GM12878 (cell line): ENCODE measurements at regions not wholly inside any gene's neighbourhood (a gene's known extent, or its start where the extent isn't known, plus 50 kb on each side); places are given as distances from the start of the nearest gene placed in this dataset.

Experiments used
- ATAC-seq: fragments of 200-7000 bp; cut with Tn5 transposase; 3 replicates; pipeline ENCODE4 v1.9.1; 2020; ENCODE audit warnings: mild to moderate bottlenecking, moderate library complexity
- BruUV-seq: library from RNA; stranded (reverse); fragments of 400-500 nt; replicated peaks from 2 replicates; lab custom pipeline; 2021; lab: Mats Ljungman, UMichigan
- CTCF ChIA-PET: fragments of 300-600 bp; sonication (Branson Sonifier 250); formaldehyde crosslinking; extraction: SDS; loops from one replicate; lab custom pipeline; 2021; ENCODE audit warnings: inconsistent platforms; lab: Yijun Ruan, JAX
- POLR2A ChIA-PET: fragments of 350-600 bp; formaldehyde crosslinking; extraction: SDS; loops from one replicate; lab custom pipeline; 2021; ENCODE audit warnings: inconsistent platforms; lab: Charles Lee
- RAD21 ChIA-PET: fragments of 300-600 bp; sonication (Branson Sonifier 250); formaldehyde crosslinking; loops from one replicate; lab custom pipeline; 2023; ENCODE audit warnings: antibody characterized with exemption; ENCODE audit not compliant: unreplicated experiment; lab: Charles Lee
- SMC1A ChIA-PET: fragments of 300-600 bp; sonication (Branson Sonifier 250); formaldehyde crosslinking; loops from one replicate; lab custom pipeline; 2023; ENCODE audit not compliant: unreplicated experiment, uncharacterized antibody; lab: Charles Lee
- DNase-seq: peaks from one replicate; pipeline ENCODE4 v3.0.0-alpha.2; 2011; ENCODE audit warnings: low read depth, low spot score
- FAIRE-seq: peaks from 3 replicates; lab custom pipeline; 2011; peaks lifted over from hg19 to GRCh38; lab: Jason Lieb, UNC
- H2AFZ ChIP-seq: 2 replicates; pipeline ENCODE4 v1.6.0; 2011; ENCODE audit warnings: low read depth, low read length, control low read depth; ENCODE audit not compliant: control insufficient read depth
- H3K27ac ChIP-seq: 2 replicates; pipeline ENCODE4 v1.5.1; 2011; ENCODE audit warnings: control low read depth; ENCODE audit not compliant: control insufficient read depth, insufficient read depth
- H3K27me3 ChIP-seq, 2 experiments: replicated peaks in 1 of 2; 2 replicates each; pipeline versions ENCODE4 v1.6.0 to v1.6.1; 2011; ENCODE audit warnings: low read length in 1 of 2; ENCODE audit not compliant: control insufficient read depth in 2 of 2, insufficient read depth in 2 of 2
- H3K36me3 ChIP-seq, 2 experiments: 2 replicates each; pipeline ENCODE4 v1.5.1; 2011; ENCODE audit warnings: low read length in 1 of 2; ENCODE audit not compliant: control insufficient read depth in 2 of 2, insufficient read depth in 2 of 2
- H3K4me1 ChIP-seq: 2 replicates; pipeline ENCODE4 v1.6.1; 2011; ENCODE audit warnings: mild to moderate bottlenecking, low read length, moderate library complexity, mixed read lengths; ENCODE audit not compliant: control insufficient read depth, insufficient read depth
- H3K4me2 ChIP-seq: 2 replicates; pipeline ENCODE4 v1.6.0; 2011; ENCODE audit warnings: control low read depth; ENCODE audit not compliant: control insufficient read depth, insufficient read depth
- H3K4me3 ChIP-seq: fragments of 200-600 bp; sonication (generic); 2 replicates; pipeline ENCODE4 v1.5.1; 2016
- H3K79me2 ChIP-seq: 2 replicates; pipeline ENCODE4 v1.6.0; 2011; ENCODE audit warnings: low read length; ENCODE audit not compliant: control insufficient read depth, insufficient read depth
- H3K9ac ChIP-seq: 2 replicates; pipeline ENCODE4 v1.8.0; 2011; ENCODE audit warnings: low read length, control low read depth, mixed read lengths; ENCODE audit not compliant: control insufficient read depth, insufficient read depth
- H3K9me3 ChIP-seq: replicated peaks from 3 replicates; pipeline ENCODE4 v1.5.1; 2011; ENCODE audit warnings: mild to moderate bottlenecking, low read length; ENCODE audit not compliant: control insufficient read depth, insufficient read depth
- H4K20me1 ChIP-seq: 2 replicates; pipeline ENCODE4 v1.6.0; 2011; ENCODE audit not compliant: control insufficient read depth, insufficient read depth
- BCLAF1 ChIP-seq: fragments of 450-650 bp; IDR thresholded peaks from 2 replicates; pipeline ENCODE4 v1.6.1; 2017; ENCODE audit warnings: antibody characterized with exemption, mild to moderate bottlenecking, moderate library complexity
- BRCA1 ChIP-seq: IDR thresholded peaks from 2 replicates; pipeline ENCODE4 v1.6.1; 2011; ENCODE audit warnings: low read depth, low read length, improper control_type of control experiment
- CTCF ChIP-seq, 3 experiments: IDR thresholded peaks in 2 of 3; conservative IDR thresholded peaks in 1 of 3; 2 replicates each; pipeline ENCODE4 v1.5.1; 2011; ENCODE audit warnings: low read depth in 3 of 3, low read length in 3 of 3, mild to moderate bottlenecking in 3 of 3, control low read depth in 2 of 3, moderate library complexity in 2 of 3, inconsistent platforms in 1 of 3, mixed read lengths in 1 of 3; ENCODE audit not compliant: control insufficient read depth in 2 of 3, insufficient read depth in 1 of 3; ENCODE audit errors: extremely low read depth in 1 of 3
- GABPA ChIP-seq: IDR thresholded peaks from 2 replicates; pipeline ENCODE4 v1.6.1; 2014; ENCODE audit warnings: antibody characterized with exemption, low read depth, mild to moderate bottlenecking, inconsistent platforms
- HDAC2 ChIP-seq: fragments of 200-600 bp; sonication (generic); IDR thresholded peaks from 2 replicates; pipeline ENCODE4 v1.6.1; 2017
- HDGF ChIP-seq: fragments of 450-650 bp; IDR thresholded peaks from 2 replicates; pipeline ENCODE4 v1.6.1; 2016; ENCODE audit warnings: antibody characterized with exemption
- IKZF1 ChIP-seq: fragments of 450-650 bp; conservative IDR thresholded peaks from 2 replicates; pipeline ENCODE4 v1.6.1; 2017; ENCODE audit warnings: antibody characterized with exemption, mild to moderate bottlenecking
- IKZF2 ChIP-seq, 2 experiments: fragments of 450-650 bp; IDR thresholded peaks; 2 replicates each; pipeline ENCODE4 v1.6.1; 2017; ENCODE audit warnings: mild to moderate bottlenecking in 2 of 2, moderate library complexity in 2 of 2
- PBX3 ChIP-seq: IDR thresholded peaks from 2 replicates; pipeline ENCODE4 v1.6.1; 2011; ENCODE audit warnings: mild to moderate bottlenecking, low read depth, low read length, moderate library complexity; ENCODE audit not compliant: insufficient replicate concordance
- POU2F2 ChIP-seq: IDR thresholded peaks from 3 replicates; pipeline ENCODE4 v1.6.1; 2011; ENCODE audit warnings: low read depth, mild to moderate bottlenecking, low read length, borderline replicate concordance
- SMC3 ChIP-seq: IDR thresholded peaks from 2 replicates; pipeline ENCODE4 v1.6.1; 2011; ENCODE audit warnings: low read length, improper control_type of control experiment, borderline replicate concordance
- WRNIP1 ChIP-seq: IDR thresholded peaks from 2 replicates; pipeline ENCODE4 v1.6.1; 2011; ENCODE audit warnings: low read depth, low read length, improper control_type of control experiment, borderline replicate concordance
- ZNF24 ChIP-seq: fragments of 450-650 bp; IDR thresholded peaks from 2 replicates; pipeline ENCODE4 v1.6.1; 2017; ENCODE audit warnings: antibody characterized with exemption, mild to moderate bottlenecking
- WGBS: methylation state at CpG from one replicate; pipeline ENCODE4 v1.1.6; 2016; ENCODE audit warnings: low lambda C conversion rate; ENCODE audit not compliant: insufficient replicate concordance, insufficient coverage; ENCODE audit errors: missing lambda C conversion rate; 5-methylcytosine and 5-hydroxymethylcytosine counted together
- in situ Hi-C: fragments of 300-500 bp; cut with MboI; formaldehyde crosslinking; loops from 9 replicates; pipeline ENCODE4 v1.14.3; 2018; ENCODE audit warnings: mixed read lengths
- intact Hi-C: fragments of 100-400 bp; cut with micrococcal nuclease; formaldehyde crosslinking; loops from one replicate; pipeline ENCODE4 v1.14.2; 2022; ENCODE audit not compliant: unreplicated experiment

- H3K36me3 ChIP-seq: no peaks in the 10 kb centered on the region
- no peaks in the 10 kb centered on the region for H3K9me3 ChIP-seq
- CTCF ChIA-PET: no interaction called here
- no peak overlapping the region for H3K4me2 ChIP-seq
- SMC1A ChIA-PET: no interaction called here
- no peak for FAIRE-seq
- intact Hi-C loops: no loop called here
- H2AFZ ChIP-seq: no peak overlapping the region
- WGBS: 7% methylated on average over 3 of the region's 3 CpGs
- no peak overlapping the region for H3K9ac ChIP-seq
- H3K4me1 ChIP-seq: no peaks in the 10 kb centered on the region
- H3K79me2 ChIP-seq: no peaks in the 10 kb centered on the region
- POLR2A ChIA-PET: no interaction called here
- H4K20me1 ChIP-seq: no peaks in the 10 kb centered on the region
- H3K27ac ChIP-seq: no peak overlapping the region
- no peaks in the 10 kb centered on the region for H3K27me3 ChIP-seq
- DNase-seq: no peak
- in situ Hi-C loops: no loop called here
- H3K4me3 ChIP-seq: no peak overlapping the region
- TF ChIP-seq ZNF24 (no peak), HDAC2 (no peak), IKZF1 (no peak), WRNIP1 (no peak), HDGF (no peak), IKZF2 (IDR thresholded peaks at IDR 0.05) (no peak), GABPA (no peak), POU2F2 (no peak), PBX3 (no peak), BCLAF1 (no peak), CTCF (IDR thresholded peaks at IDR 0.05 in 2 of 3, conservative IDR thresholded peaks at IDR 0.05 in 1 of 3; ENCODE audit: control insufficient read depth in 2 of 3, extremely low read depth in 1 of 3, insufficient read depth in 1 of 3, low read depth in 3 of 3, low read length in 3 of 3) (no peak), BRCA1 (no peak), SMC3 (no peak)
- no peak for ATAC-seq
- no TSS peak for BruUV-seq
- RAD21 ChIA-PET: interaction anchor here (1.1 to 1.7 kb wide), 2 partner anchors 16 to 695 kb away, joined by 3 read pairs; no protein-coding TSS in a partner anchor
Measured at GRCh38 chr6:113184291-113184690, 672.9 kb upstream of the MARCKS start.
